HUES64 (cell line): ENCODE measurements at regions not wholly inside any gene's neighbourhood (a gene's known extent, or its start where the extent isn't known, plus 50 kb on each side); places are given as distances from the start of the nearest gene placed in this dataset.

ENCODE experiments used
- H3K27ac ChIP-seq: 2 replicates; pipeline ENCODE4 v1.7.0; 2013; ENCODE audit warnings: low read depth, low read length, inconsistent platforms
- H3K27me3 ChIP-seq: 2 replicates; pipeline ENCODE4 v1.6.1; 2013; ENCODE audit warnings: mild to moderate bottlenecking, low read length; ENCODE audit not compliant: insufficient read depth
- H3K36me3 ChIP-seq: 2 replicates; pipeline ENCODE4 v1.6.1; 2013; ENCODE audit warnings: mild to moderate bottlenecking, low read length; ENCODE audit not compliant: insufficient read depth
- H3K4me1 ChIP-seq: 2 replicates; pipeline ENCODE4 v1.6.1; 2013; ENCODE audit warnings: mild to moderate bottlenecking, low read length, moderate library complexity; ENCODE audit not compliant: insufficient read depth
- H3K4me3 ChIP-seq: 2 replicates; pipeline ENCODE4 v1.5.1; 2013; ENCODE audit warnings: mild to moderate bottlenecking, low read length, moderate library complexity
- H3K9ac ChIP-seq: 2 replicates; pipeline ENCODE4 v1.6.1; 2013; ENCODE audit warnings: mild to moderate bottlenecking, low read depth, low read length
- H3K9me3 ChIP-seq: 2 replicates; pipeline ENCODE4 v1.6.1; 2013; ENCODE audit warnings: low read depth, low read length; ENCODE audit not compliant: insufficient read depth
- WGBS: fragments of 150-250, 120-280 bp; methylation state at CpG from one replicate; pipeline ENCODE4 v1.1.7; 2013; ENCODE audit warnings: missing lambda C conversion rate; 5-methylcytosine and 5-hydroxymethylcytosine counted together

- Histone ChIP-seq H3K4me1 (no peaks in the 10 kb centered on the region), H3K27ac (no peak overlapping the region), H3K9ac (no peak overlapping the region), H3K36me3 (no peaks in the 10 kb centered on the region), H3K9me3 (no peaks in the 10 kb centered on the region), H3K4me3 (no peak overlapping the region), H3K27me3 (no peaks in the 10 kb centered on the region)
- WGBS: 93% methylated on average over 2 of the region's 2 CpGs
These were observed 500.6 kb downstream of the SI start for GRCh38 chr3:164577667-164578210.

DNA sequence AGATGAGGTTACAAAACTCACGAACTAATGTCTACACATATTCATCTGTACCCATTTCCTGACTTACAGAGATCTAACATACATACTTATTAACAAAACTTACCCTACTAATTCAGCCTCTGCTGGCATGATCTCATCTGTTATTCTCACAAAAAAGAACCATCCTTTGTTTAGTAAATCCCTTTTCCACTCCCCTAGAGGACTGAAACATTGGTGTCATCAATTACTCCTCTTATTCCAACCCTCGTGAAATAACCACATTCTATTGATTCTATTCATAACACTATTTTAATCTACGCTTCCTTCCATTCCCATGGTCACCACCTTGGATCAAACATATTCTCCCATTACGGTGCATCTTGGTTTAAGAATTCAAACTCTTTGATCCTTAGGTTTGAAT is 505.9 kb downstream of the SI start:
- H3K36me3 ChIP-seq: no peaks in the 10 kb centered on the region
- H3K9ac ChIP-seq: no peak overlapping the region
- H3K9me3 ChIP-seq: no peaks in the 10 kb centered on the region
- H3K4me1 ChIP-seq: no peaks in the 10 kb centered on the region
- no peak overlapping the region for H3K4me3 ChIP-seq
- no peak overlapping the region for H3K27ac ChIP-seq
- H3K27me3 ChIP-seq: no peaks in the 10 kb centered on the region
- 94% methylated on average over 4 of the region's 4 CpGs for WGBS

DNA sequence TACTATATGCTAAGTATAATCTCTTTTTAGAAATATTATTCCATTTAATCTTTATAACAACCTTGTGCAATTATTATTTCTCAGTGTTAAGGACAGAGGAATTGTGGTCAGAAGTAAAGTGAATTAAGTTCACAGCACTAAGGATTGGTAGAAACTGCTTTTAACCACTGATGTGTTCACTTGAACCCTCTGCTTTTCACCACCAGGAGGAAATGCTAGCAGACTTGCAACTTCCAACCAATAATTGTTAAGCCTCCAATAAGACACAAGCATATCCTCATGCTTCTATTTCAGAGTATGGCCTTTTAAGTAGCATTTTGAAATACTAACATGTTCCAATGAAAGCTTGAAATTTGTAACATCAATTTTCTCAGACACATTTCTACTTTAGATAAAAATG is 527.4 kb downstream of the SI start:
- Histone ChIP-seq H3K4me1 (no peaks in the 10 kb centered on the region), H3K27ac (no peak overlapping the region), H3K36me3 (no peaks in the 10 kb centered on the region), H3K4me3 (no peak overlapping the region), H3K9me3 (no peaks in the 10 kb centered on the region), H3K9ac (no peak overlapping the region), H3K27me3 (no peaks in the 10 kb centered on the region)

GRCh38 chr3:164539215-164539614 is 539.1 kb downstream of the SI start:
- 88% methylated on average over 2 of the region's 2 CpGs for WGBS
- H3K9me3 ChIP-seq: no peaks in the 10 kb centered on the region

DNA sequence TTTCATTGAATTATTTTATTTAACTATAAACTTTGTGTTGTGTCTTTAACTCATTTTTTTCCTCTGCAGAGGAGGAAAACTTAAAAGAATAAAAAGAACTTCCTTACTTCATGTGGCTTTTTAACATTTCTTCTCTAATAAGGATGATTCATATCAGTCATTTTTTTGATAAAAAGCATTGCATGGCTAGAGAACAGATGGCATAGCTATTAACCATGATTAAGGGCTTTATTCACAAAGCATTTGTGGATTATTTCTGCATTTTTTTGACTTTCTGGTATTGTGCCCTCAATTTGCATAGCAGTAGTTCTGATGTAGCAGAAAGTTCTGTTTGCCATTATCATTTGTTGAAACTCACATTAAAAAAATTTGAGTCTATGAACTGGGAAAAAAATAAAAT is 540.8 kb downstream of the SI start:
- Histone ChIP-seq H3K9me3 (no peaks in the 10 kb centered on the region), H3K27ac (no peak overlapping the region), H3K9ac (no peak overlapping the region), H3K4me1 (no peaks in the 10 kb centered on the region), H3K36me3 (no peaks in the 10 kb centered on the region), H3K4me3 (no peak overlapping the region), H3K27me3 (no peaks in the 10 kb centered on the region)

More at GRCh38 chr3:164539215-164539614, 539.1 kb downstream of the SI start:
- H3K36me3 ChIP-seq: no peaks in the 10 kb centered on the region
- no peak overlapping the region for H3K4me3 ChIP-seq
- H3K27me3 ChIP-seq: no peaks in the 10 kb centered on the region
- no peaks in the 10 kb centered on the region for H3K4me1 ChIP-seq
- H3K9ac ChIP-seq: no peak overlapping the region
- no peak overlapping the region for H3K27ac ChIP-seq

DNA sequence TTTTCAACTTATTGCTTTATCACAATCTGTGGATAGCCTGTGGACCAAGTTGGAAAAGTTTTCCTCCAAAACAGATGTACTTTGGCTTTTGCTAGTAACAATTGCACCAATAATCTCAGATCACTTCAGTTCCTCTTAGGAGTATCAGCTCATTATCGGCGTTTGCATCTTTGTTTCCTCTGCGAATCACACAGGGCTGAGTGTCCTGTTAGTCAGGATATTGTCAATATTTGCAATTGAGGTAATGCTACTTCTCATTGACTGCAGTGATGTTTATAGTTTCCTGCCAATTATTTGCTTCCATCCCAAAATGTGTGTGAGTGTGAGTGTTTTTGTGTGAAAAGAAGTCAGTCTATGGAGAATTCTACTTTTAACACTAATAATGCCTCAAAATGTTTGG is 545.0 kb downstream of the SI start:
- Histone ChIP-seq H3K36me3 (no peaks in the 10 kb centered on the region), H3K9ac (no peak overlapping the region), H3K27ac (no peak overlapping the region), H3K4me1 (no peaks in the 10 kb centered on the region), H3K27me3 (no peaks in the 10 kb centered on the region), H3K4me3 (no peak overlapping the region), H3K9me3 (no peaks in the 10 kb centered on the region)
- WGBS: 96% methylated on average over 3 of the region's 3 CpGs

- no peaks in the 10 kb centered on the region for H3K36me3 ChIP-seq
- peaks cover 10% of the 10 kb centered on the region for H3K9me3 ChIP-seq
- H3K27ac ChIP-seq: no peak overlapping the region
- no peaks in the 10 kb centered on the region for H3K27me3 ChIP-seq
- H3K9ac ChIP-seq: no peak overlapping the region
- H3K4me1 ChIP-seq: no peaks in the 10 kb centered on the region
- 100% methylated on average over 2 of the region's 2 CpGs for WGBS
- no peak overlapping the region for H3K4me3 ChIP-seq
These were observed 552.0 kb downstream of the SI start for GRCh38 chr3:164526250-164526649.

- Histone ChIP-seq H3K27me3 (no peaks in the 10 kb centered on the region), H3K27ac (no peak overlapping the region), H3K9ac (no peak overlapping the region), H3K4me1 (no peaks in the 10 kb centered on the region), H3K9me3 (peaks cover 14% of the 10 kb centered on the region), H3K4me3 (no peak overlapping the region), H3K36me3 (no peaks in the 10 kb centered on the region)
These were observed 554.1 kb downstream of the SI start for GRCh38 chr3:164524201-164524600.

- Histone ChIP-seq H3K4me1 (no peaks in the 10 kb centered on the region), H3K9me3 (peaks cover 14% of the 10 kb centered on the region), H3K27ac (no peak overlapping the region), H3K27me3 (no peaks in the 10 kb centered on the region), H3K36me3 (no peaks in the 10 kb centered on the region), H3K4me3 (no peak overlapping the region), H3K9ac (no peak overlapping the region)
- WGBS: 97% methylated on average over 6 of the region's 6 CpGs
These were observed 556.1 kb downstream of the SI start for GRCh38 chr3:164522073-164522763.

- Histone ChIP-seq H3K27ac (no peak overlapping the region), H3K4me3 (no peak overlapping the region), H3K9ac (no peak overlapping the region), H3K4me1 (no peaks in the 10 kb centered on the region), H3K9me3 (peaks cover 14% of the 10 kb centered on the region), H3K36me3 (no peaks in the 10 kb centered on the region), H3K27me3 (no peaks in the 10 kb centered on the region)
- 95% methylated on average over 2 of the region's 2 CpGs for WGBS
These were observed 556.7 kb downstream of the SI start for GRCh38 chr3:164521644-164522043.

GRCh38 chr3:164521139-164521538 is 557.2 kb downstream of the SI start:
- peaks cover 14% of the 10 kb centered on the region for H3K9me3 ChIP-seq
- WGBS: 97% methylated on average over 4 of the region's 4 CpGs
- H3K36me3 ChIP-seq: no peaks in the 10 kb centered on the region
- no peak overlapping the region for H3K9ac ChIP-seq
- H3K27me3 ChIP-seq: no peaks in the 10 kb centered on the region
- no peak overlapping the region for H3K27ac ChIP-seq
- H3K4me1 ChIP-seq: no peaks in the 10 kb centered on the region
- no peak overlapping the region for H3K4me3 ChIP-seq

- no peak overlapping the region for H3K9ac ChIP-seq
- H3K27ac ChIP-seq: no peak overlapping the region
- no peaks in the 10 kb centered on the region for H3K27me3 ChIP-seq
- no peaks in the 10 kb centered on the region for H3K4me1 ChIP-seq
- H3K9me3 ChIP-seq: no peaks in the 10 kb centered on the region
- 91% methylated on average over 5 of the region's 5 CpGs for whole genome bisulfite sequencing
- H3K4me3 ChIP-seq: no peak overlapping the region
- no peaks in the 10 kb centered on the region for H3K36me3 ChIP-seq
These were observed 563.0 kb downstream of the SI start for GRCh38 chr3:164515256-164515655.
